ENCODE measurements at regions not wholly inside any gene's neighbourhood (a gene's known extent, or its start where the extent isn't known, plus 50 kb on each side); places are given as distances from the start of the nearest gene placed in this dataset.
A peak's percentile ranks its signal among the peaks of the same experiment; 100 is the strongest.

GRCh38 chr18:23355206-23355605 is 97.9 kb upstream of the RIOK3 start:
- no peak for ATAC-seq
- H3K27ac ChIP-seq, result no peak overlapping the region
- intact Hi-C loops (cut with DNase I), result no loop called here
- DNase-seq, result no peak
- H3K4me3 ChIP-seq, result no peak overlapping the region
- no peaks in the 10 kb centered on the region for H3K27me3 ChIP-seq
- H3K36me3 ChIP-seq, result no peaks in the 10 kb centered on the region
- no peaks in the 10 kb centered on the region for H3K9me3 ChIP-seq
- peaks cover 38% of the 10 kb centered on the region for H3K4me1 ChIP-seq
- TF ChIP-seq CTCF (IDR thresholded peaks at IDR 0.05), result no peak

- TF ChIP-seq CTCF (IDR thresholded peaks at IDR 0.05), result no peak
- H3K36me3 ChIP-seq, result no peaks in the 10 kb centered on the region
- H3K4me1 ChIP-seq, result peaks cover 38% of the 10 kb centered on the region
- no peak for DNase-seq
- H3K27ac ChIP-seq, result peak overlapping the region; percentile 36
- intact Hi-C loops (cut with DNase I), result no loop called here
- H3K27me3 ChIP-seq, result no peaks in the 10 kb centered on the region
- no peaks in the 10 kb centered on the region for H3K9me3 ChIP-seq
- no peak overlapping the region for H3K4me3 ChIP-seq
- ATAC-seq, result no peak
These were observed 96.7 kb upstream of the RIOK3 start for GRCh38 chr18:23356424-23356823.

GRCh38 chr18:23356915-23357601 is 96.0 kb upstream of the RIOK3 start:
- H3K27ac ChIP-seq, result peak overlapping the region; percentile 58
- no peaks in the 10 kb centered on the region for H3K9me3 ChIP-seq
- DNase-seq (no peak), ATAC-seq (no peak)
- intact Hi-C loops (cut with DNase I), result no loop called here
- H3K4me1 ChIP-seq, result peaks cover 38% of the 10 kb centered on the region
- H3K27me3 ChIP-seq, result no peaks in the 10 kb centered on the region
- H3K36me3 ChIP-seq, result no peaks in the 10 kb centered on the region
- no peak overlapping the region for H3K4me3 ChIP-seq
- no peak for TF ChIP-seq CTCF (IDR thresholded peaks at IDR 0.05)

GRCh38 chr18:23357996-23358594 is 95.0 kb upstream of the RIOK3 start:
- DNase-seq (no peak), ATAC-seq (peak; percentile 60)
- H3K27me3 ChIP-seq, result no peaks in the 10 kb centered on the region
- no peaks in the 10 kb centered on the region for H3K36me3 ChIP-seq
- TF ChIP-seq CTCF (IDR thresholded peaks at IDR 0.05), result no peak
- H3K27ac ChIP-seq, result peak overlapping the region; percentile 58
- peak overlapping the region; percentile 15 for H3K4me3 ChIP-seq
- peaks cover 38% of the 10 kb centered on the region for H3K4me1 ChIP-seq
- intact Hi-C loops (cut with DNase I), result no loop called here
- H3K9me3 ChIP-seq, result no peaks in the 10 kb centered on the region

GRCh38 chr18:23359421-23359820 is 93.7 kb upstream of the RIOK3 start:
- DNase-seq, result no peak
- no peak overlapping the region for H3K4me3 ChIP-seq
- H3K9me3 ChIP-seq, result no peaks in the 10 kb centered on the region
- peaks cover 38% of the 10 kb centered on the region for H3K4me1 ChIP-seq
- intact Hi-C loops (cut with DNase I), result no loop called here
- no peak overlapping the region for H3K27ac ChIP-seq
- ATAC-seq, result no peak
- no peaks in the 10 kb centered on the region for H3K27me3 ChIP-seq
- no peak for TF ChIP-seq CTCF (IDR thresholded peaks at IDR 0.05)
- no peaks in the 10 kb centered on the region for H3K36me3 ChIP-seq

Data from upper lobe of right lung (tissue), 1 donor.